GM12875 (cell line): ENCODE measurements at regions not wholly inside any gene's neighbourhood (a gene's known extent, or its start where the extent isn't known, plus 50 kb on each side); places are given as distances from the start of the nearest gene placed in this dataset.

Experiments used
- H3K4me3 ChIP-seq: one replicate; pipeline ENCODE4 v1.5.1; 2011; ENCODE audit warnings: low read depth, low read length, control low read depth
- TF ChIP-seq, protein P1 (sequence below): IDR thresholded peaks from 2 replicates; pipeline ENCODE4 v1.5.1; 2011; ENCODE audit warnings: low read depth, mild to moderate bottlenecking, control low read depth, inconsistent platforms, low read length, moderate library complexity, borderline replicate concordance; ENCODE audit not compliant: insufficient read depth

GRCh38 chr13:103328899-103329298 lies 262.7 kb upstream of the SLC10A2 start:
- TF ChIP-seq, protein P1, sequence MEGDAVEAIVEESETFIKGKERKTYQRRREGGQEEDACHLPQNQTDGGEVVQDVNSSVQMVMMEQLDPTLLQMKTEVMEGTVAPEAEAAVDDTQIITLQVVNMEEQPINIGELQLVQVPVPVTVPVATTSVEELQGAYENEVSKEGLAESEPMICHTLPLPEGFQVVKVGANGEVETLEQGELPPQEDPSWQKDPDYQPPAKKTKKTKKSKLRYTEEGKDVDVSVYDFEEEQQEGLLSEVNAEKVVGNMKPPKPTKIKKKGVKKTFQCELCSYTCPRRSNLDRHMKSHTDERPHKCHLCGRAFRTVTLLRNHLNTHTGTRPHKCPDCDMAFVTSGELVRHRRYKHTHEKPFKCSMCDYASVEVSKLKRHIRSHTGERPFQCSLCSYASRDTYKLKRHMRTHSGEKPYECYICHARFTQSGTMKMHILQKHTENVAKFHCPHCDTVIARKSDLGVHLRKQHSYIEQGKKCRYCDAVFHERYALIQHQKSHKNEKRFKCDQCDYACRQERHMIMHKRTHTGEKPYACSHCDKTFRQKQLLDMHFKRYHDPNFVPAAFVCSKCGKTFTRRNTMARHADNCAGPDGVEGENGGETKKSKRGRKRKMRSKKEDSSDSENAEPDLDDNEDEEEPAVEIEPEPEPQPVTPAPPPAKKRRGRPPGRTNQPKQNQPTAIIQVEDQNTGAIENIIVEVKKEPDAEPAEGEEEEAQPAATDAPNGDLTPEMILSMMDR: no peak

DNA sequence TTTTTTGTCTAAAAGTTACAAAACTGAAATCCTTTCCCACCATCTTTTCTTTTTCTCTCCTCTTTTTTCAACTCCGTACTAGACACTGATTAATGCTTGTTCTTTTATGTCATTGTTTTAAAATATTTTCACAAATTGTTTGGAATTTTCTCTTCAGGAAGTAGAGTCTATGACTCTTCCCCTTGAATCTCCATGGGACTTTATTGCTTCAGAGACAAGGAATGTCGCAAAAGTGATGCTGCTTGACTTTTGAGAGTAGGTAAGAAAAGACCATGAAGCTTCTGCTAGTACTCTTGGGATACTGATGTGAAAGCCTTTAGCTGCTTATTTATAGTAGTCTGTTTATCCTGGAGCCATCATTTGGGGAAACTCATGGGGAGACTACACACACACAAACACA lies 260.1 kb upstream of the SLC10A2 start:
- no peak overlapping the region for H3K4me3 ChIP-seq

More at GRCh38 chr13:103328899-103329298, 262.7 kb upstream of the SLC10A2 start:
- H3K4me3 ChIP-seq: no peak overlapping the region

DNA sequence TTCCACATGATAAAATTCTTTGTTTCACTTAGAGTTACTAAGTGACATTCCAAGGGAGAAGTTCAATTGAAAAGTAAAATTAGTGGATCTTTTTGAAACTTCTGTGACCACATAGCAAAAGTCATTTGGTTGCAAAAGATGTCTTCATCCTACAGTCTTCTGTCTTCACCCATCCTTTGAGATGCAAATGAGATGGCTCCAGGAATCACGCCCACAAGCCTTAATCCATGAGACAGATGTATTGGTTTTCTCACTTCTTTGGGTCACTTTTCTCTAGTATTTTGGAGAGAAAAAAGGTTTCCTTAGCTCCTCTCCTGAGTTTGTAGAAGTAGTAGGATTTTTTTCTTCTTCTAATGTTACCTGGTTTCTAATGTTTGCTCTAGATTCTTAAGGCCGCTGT lies 259.5 kb upstream of the SLC10A2 start:
- TF ChIP-seq, protein P1: no peak
- H3K4me3 ChIP-seq: no peak overlapping the region

More for the DNA sequence above, 260.1 kb upstream of the SLC10A2 start:
- TF ChIP-seq, protein P1: no peak

DNA sequence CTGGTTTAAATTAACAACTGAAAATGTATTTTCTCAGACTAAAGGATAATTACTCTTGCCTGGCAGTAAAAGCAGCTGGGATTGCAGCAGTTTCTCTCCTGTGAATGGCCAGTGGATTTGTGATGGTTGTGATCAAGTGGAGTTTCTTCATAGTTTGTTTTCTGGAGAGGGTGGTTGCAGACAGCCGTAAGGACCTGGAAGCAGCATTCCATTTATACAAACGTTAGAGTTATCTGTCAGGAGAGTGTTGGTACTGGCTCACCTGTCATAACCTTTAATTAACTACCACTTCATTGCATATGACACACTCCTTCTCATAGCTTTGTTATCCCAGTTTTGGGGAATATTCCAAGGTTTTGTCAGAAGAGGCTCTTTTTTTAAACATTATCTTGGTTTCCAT lies 258.4 kb upstream of the SLC10A2 start:
- H3K4me3 ChIP-seq: no peak overlapping the region
- TF ChIP-seq, protein P1: no peak

- TF ChIP-seq, protein P1: no peak
- H3K4me3 ChIP-seq: no peak overlapping the region
These were observed 249.5 kb upstream of the SLC10A2 start for GRCh38 chr13:103315711-103316110.

GRCh38 chr13:103312467-103312866 lies 246.2 kb upstream of the SLC10A2 start:
- H3K4me3 ChIP-seq: no peak overlapping the region
- TF ChIP-seq, protein P1: no peak

- TF ChIP-seq, protein P1: no peak
- no peak overlapping the region for H3K4me3 ChIP-seq
These were observed 242.4 kb upstream of the SLC10A2 start for GRCh38 chr13:103308667-103309066.
